ENCODE measurements at regions not wholly inside any gene's neighbourhood (a gene's known extent, or its start where the extent isn't known, plus 50 kb on each side); places are given as distances from the start of the nearest gene placed in this dataset.

- H3K4me3 ChIP-seq: no peak overlapping the region
- WGBS, 2 donors (ENCODE audit: low coverage in 1 of 2): 60 to 64% methylated on average over 2 to 7 of the region's 8 CpGs
- no peaks in the 10 kb centered on the region for H3K9me3 ChIP-seq
- TF ChIP-seq POLR2A (IDR thresholded peaks at IDR 0.05): no peak
- TF ChIP-seq EP300 (IDR thresholded peaks at IDR 0.05): no peak
- no peak for TF ChIP-seq POLR2AphosphoS5 (IDR thresholded peaks at IDR 0.05)
- TF ChIP-seq CTCF (IDR thresholded peaks at IDR 0.05): no peak
- H3K27ac ChIP-seq: peak overlapping the region in 3 of 4 donors; percentile 61 to 74 (median 69)
- ATAC-seq: no peak
- H3K4me1 ChIP-seq: peaks cover 0 to 30% (median 0%) of the 10 kb centered on the region in 3 donors
- no peaks in the 10 kb centered on the region for H3K27me3 ChIP-seq
- H3K36me3 ChIP-seq: no peaks in the 10 kb centered on the region
These were observed 60.2 kb upstream of the NFIL3 start for GRCh38 chr9:91483835-91484234.

- Histone ChIP-seq H3K4me1 (peaks cover 0 to 30% (median 0%) of the 10 kb centered on the region in 3 donors), H3K27ac (peak overlapping the region; percentile 0 to 74 (median 65)), H3K36me3 (no peaks in the 10 kb centered on the region), H3K9me3 (no peaks in the 10 kb centered on the region), H3K27me3 (no peaks in the 10 kb centered on the region), H3K4me3 (no peak overlapping the region)
- TF ChIP-seq EP300 (IDR thresholded peaks at IDR 0.05) (no peak), POLR2AphosphoS5 (IDR thresholded peaks at IDR 0.05) (peak; percentile 87)
- ATAC-seq: peak; percentile 76
- WGBS, 2 donors (ENCODE audit: low coverage in 1 of 2): 0% methylated on average over 1 of the region's 5 CpGs; no CpG with 5 or more reads in 1 of the 2 donors
These were observed 59.6 kb upstream of the NFIL3 start for GRCh38 chr9:91483189-91483691.

- Histone ChIP-seq H3K9me3 (no peaks in the 10 kb centered on the region), H3K4me1 (peaks cover 0 to 30% (median 0%) of the 10 kb centered on the region in 3 donors), H3K27ac (no peak overlapping the region), H3K36me3 (no peaks in the 10 kb centered on the region), H3K4me3 (no peak overlapping the region), H3K27me3 (no peaks in the 10 kb centered on the region)
- TF ChIP-seq CTCF (IDR thresholded peaks at IDR 0.05) (no peak), POLR2AphosphoS5 (IDR thresholded peaks at IDR 0.05) (no peak), EP300 (IDR thresholded peaks at IDR 0.05) (no peak)
- ATAC-seq: no peak
- WGBS, 2 donors (ENCODE audit: low coverage in 1 of 2): 75 to 95% methylated on average over 5 of the region's 5 CpGs
These were observed 58.3 kb upstream of the NFIL3 start for GRCh38 chr9:91481972-91482371.

- Histone ChIP-seq H3K27ac (no peak overlapping the region), H3K27me3 (no peaks in the 10 kb centered on the region), H3K9me3 (peaks cover 0 to 7% (median 0%) of the 10 kb centered on the region in 3 donors), H3K4me1 (peaks cover 0 to 8% (median 0%) of the 10 kb centered on the region in 3 donors), H3K4me3 (no peak overlapping the region), H3K36me3 (no peaks in the 10 kb centered on the region)
- WGBS, 2 donors (ENCODE audit: low coverage in 1 of 2): 78% methylated on average over 1 of the region's 4 CpGs; no CpG with 5 or more reads in 1 of the 2 donors
- no peak for TF ChIP-seq POLR2A (IDR thresholded peaks at IDR 0.05)
- TF ChIP-seq CTCF (IDR thresholded peaks at IDR 0.05): no peak
- TF ChIP-seq EP300 (IDR thresholded peaks at IDR 0.05): no peak
- TF ChIP-seq POLR2AphosphoS5 (IDR thresholded peaks at IDR 0.05): no peak
- no peak for ATAC-seq
These were observed 53.5 kb upstream of the NFIL3 start for GRCh38 chr9:91477106-91477505.

- Histone ChIP-seq H3K4me1 (peaks cover 0 to under 1% (median 0%) of the 10 kb centered on the region in 3 donors), H3K4me3 (no peak overlapping the region), H3K27ac (no peak overlapping the region), H3K27me3 (no peaks in the 10 kb centered on the region), H3K9me3 (peaks cover 0 to 7% (median 0%) of the 10 kb centered on the region in 3 donors), H3K36me3 (no peaks in the 10 kb centered on the region)
- no peak for ATAC-seq
- TF ChIP-seq EP300 (IDR thresholded peaks at IDR 0.05) (no peak), POLR2AphosphoS5 (IDR thresholded peaks at IDR 0.05) (no peak), CTCF (IDR thresholded peaks at IDR 0.05) (no peak), POLR2A (IDR thresholded peaks at IDR 0.05) (no peak)
- 7 to 40% methylated on average over 1 of the region's 1 CpG for WGBS, 2 donors (ENCODE audit: low coverage in 1 of 2)
These were observed 51.0 kb upstream of the NFIL3 start for GRCh38 chr9:91474656-91475055.

Data from gastroesophageal sphincter (tissue), 4 donors.